Esophagus muscularis mucosa (tissue), 4 donors: ENCODE measurements at regions not wholly inside any gene's neighbourhood (a gene's known extent, or its start where the extent isn't known, plus 50 kb on each side); places are given as distances from the start of the nearest gene placed in this dataset.

Source experiments
- EP300 ChIP-seq: sonication (generic); formaldehyde crosslinking; IDR thresholded peaks from one replicate; pipeline ENCODE4 v1.6.1; 2017; ENCODE audit warnings: antibody characterized with exemption
- POLR2A ChIP-seq: fragments of 450-650 bp; IDR thresholded peaks from one replicate; pipeline ENCODE4 v1.6.1; 2017; ENCODE audit warnings: antibody characterized with exemption, moderate library complexity, mild to moderate bottlenecking, low read depth
- POLR2AphosphoS5 ChIP-seq, 2 donors: sonication (generic); formaldehyde crosslinking; IDR thresholded peaks; one replicate each; pipeline ENCODE4 v1.6.1; 2017; ENCODE audit warnings: antibody characterized with exemption in 2 of 2
- TF ChIP-seq, protein P1 (sequence below), 3 experiments: fragments of 200-600 bp in 2 of 3; fragments of 450-650 bp in 1 of 3; sonication (generic) in 2 of 3; IDR thresholded peaks; one replicate each; pipeline ENCODE4 v1.5.1; 2017 to 2019; ENCODE audit warnings: antibody characterized with exemption in 3 of 3, mild to moderate bottlenecking in 2 of 3, moderate library complexity in 1 of 3

GRCh38 chr11:11779975-11780374, 61.8 kb upstream of the USP47 start:
- TF ChIP-seq POLR2AphosphoS5 (IDR thresholded peaks at IDR 0.05) (no peak), POLR2A (no peak), EP300 (no peak)
- TF ChIP-seq, protein P1, sequence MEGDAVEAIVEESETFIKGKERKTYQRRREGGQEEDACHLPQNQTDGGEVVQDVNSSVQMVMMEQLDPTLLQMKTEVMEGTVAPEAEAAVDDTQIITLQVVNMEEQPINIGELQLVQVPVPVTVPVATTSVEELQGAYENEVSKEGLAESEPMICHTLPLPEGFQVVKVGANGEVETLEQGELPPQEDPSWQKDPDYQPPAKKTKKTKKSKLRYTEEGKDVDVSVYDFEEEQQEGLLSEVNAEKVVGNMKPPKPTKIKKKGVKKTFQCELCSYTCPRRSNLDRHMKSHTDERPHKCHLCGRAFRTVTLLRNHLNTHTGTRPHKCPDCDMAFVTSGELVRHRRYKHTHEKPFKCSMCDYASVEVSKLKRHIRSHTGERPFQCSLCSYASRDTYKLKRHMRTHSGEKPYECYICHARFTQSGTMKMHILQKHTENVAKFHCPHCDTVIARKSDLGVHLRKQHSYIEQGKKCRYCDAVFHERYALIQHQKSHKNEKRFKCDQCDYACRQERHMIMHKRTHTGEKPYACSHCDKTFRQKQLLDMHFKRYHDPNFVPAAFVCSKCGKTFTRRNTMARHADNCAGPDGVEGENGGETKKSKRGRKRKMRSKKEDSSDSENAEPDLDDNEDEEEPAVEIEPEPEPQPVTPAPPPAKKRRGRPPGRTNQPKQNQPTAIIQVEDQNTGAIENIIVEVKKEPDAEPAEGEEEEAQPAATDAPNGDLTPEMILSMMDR (IDR thresholded peaks at IDR 0.05) = no peak
